Ishikawa (cell line): ENCODE measurements at regions not wholly inside any gene's neighbourhood (a gene's known extent, or its start where the extent isn't known, plus 50 kb on each side); places are given as distances from the start of the nearest gene placed in this dataset.

Experiments used
- CREB1 ChIP-seq: IDR thresholded peaks from 2 replicates; pipeline ENCODE4 v1.6.1; 2012; ENCODE audit warnings: low read depth
- MAX ChIP-seq: IDR thresholded peaks from 2 replicates; pipeline ENCODE4 v1.6.1; 2012
- RAD21 ChIP-seq: IDR thresholded peaks from 2 replicates; pipeline ENCODE4 v1.6.1; 2012; ENCODE audit warnings: low read depth
- YY1 ChIP-seq: IDR thresholded peaks from 2 replicates; pipeline ENCODE4 v1.6.1; 2012; ENCODE audit warnings: low read depth
- TF ChIP-seq, protein P1 (sequence below): IDR thresholded peaks from 2 replicates; pipeline ENCODE4 v1.6.1; 2012; ENCODE audit warnings: low read depth, mild to moderate bottlenecking

- TF ChIP-seq YY1 (no peak), RAD21 (no peak), CREB1 (no peak), MAX (no peak)
- TF ChIP-seq, protein P1, sequence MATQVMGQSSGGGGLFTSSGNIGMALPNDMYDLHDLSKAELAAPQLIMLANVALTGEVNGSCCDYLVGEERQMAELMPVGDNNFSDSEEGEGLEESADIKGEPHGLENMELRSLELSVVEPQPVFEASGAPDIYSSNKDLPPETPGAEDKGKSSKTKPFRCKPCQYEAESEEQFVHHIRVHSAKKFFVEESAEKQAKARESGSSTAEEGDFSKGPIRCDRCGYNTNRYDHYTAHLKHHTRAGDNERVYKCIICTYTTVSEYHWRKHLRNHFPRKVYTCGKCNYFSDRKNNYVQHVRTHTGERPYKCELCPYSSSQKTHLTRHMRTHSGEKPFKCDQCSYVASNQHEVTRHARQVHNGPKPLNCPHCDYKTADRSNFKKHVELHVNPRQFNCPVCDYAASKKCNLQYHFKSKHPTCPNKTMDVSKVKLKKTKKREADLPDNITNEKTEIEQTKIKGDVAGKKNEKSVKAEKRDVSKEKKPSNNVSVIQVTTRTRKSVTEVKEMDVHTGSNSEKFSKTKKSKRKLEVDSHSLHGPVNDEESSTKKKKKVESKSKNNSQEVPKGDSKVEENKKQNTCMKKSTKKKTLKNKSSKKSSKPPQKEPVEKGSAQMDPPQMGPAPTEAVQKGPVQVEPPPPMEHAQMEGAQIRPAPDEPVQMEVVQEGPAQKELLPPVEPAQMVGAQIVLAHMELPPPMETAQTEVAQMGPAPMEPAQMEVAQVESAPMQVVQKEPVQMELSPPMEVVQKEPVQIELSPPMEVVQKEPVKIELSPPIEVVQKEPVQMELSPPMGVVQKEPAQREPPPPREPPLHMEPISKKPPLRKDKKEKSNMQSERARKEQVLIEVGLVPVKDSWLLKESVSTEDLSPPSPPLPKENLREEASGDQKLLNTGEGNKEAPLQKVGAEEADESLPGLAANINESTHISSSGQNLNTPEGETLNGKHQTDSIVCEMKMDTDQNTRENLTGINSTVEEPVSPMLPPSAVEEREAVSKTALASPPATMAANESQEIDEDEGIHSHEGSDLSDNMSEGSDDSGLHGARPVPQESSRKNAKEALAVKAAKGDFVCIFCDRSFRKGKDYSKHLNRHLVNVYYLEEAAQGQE, result no peak
Observed at GRCh38 chr2:228649447-228649846, 468.0 kb upstream of the SPHKAP start.
